HG03045 (cell line): ENCODE measurements at regions not wholly inside any gene's neighbourhood (a gene's known extent, or its start where the extent isn't known, plus 50 kb on each side); places are given as distances from the start of the nearest gene placed in this dataset.
"Not testable (repeated sequence)": the region's sequence is repeated elsewhere in the genome, so short reads cannot be mapped to it uniquely, and the experiment has no call there.

Source experiments
- ATAC-seq: cut with Tn5 transposase; IDR thresholded peaks from one replicate; pipeline ENCODE4 v1.9.1; 2021; ENCODE audit warnings: mild to moderate bottlenecking, moderate library complexity; ENCODE audit not compliant: unreplicated experiment

- ATAC-seq, result not testable (repeated sequence)
Observed at GRCh38 chr17:26881195-26881594, 412.7 kb upstream of the WSB1 start.

- ATAC-seq, result peak; percentile 51
Observed at GRCh38 chr17:26882097-26882761, 411.7 kb upstream of the WSB1 start.

GRCh38 chr17:26883878-26884740 is 409.8 kb upstream of the WSB1 start:
- not testable (repeated sequence) for ATAC-seq

DNA sequence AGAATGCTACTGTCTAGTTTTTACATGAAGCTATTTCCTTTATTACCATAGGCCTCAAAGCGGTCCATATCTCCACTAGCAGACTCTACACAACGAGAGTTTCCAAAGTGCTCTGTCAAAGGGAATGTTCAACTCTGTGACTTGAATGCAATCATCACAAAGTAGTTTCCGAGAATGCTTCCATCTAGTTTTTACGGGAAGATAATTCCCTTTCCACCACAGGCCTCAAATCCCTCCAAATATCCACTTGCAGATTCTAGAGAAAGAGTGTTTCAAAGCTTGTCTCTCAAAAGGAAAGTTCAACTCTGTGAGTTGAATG is 409.2 kb upstream of the WSB1 start:
- ATAC-seq, result not testable (repeated sequence)

- not testable (repeated sequence) for ATAC-seq
Observed at GRCh38 chr17:26885244-26885970, 408.5 kb upstream of the WSB1 start.
